ENCODE measurements at regions not wholly inside any gene's neighbourhood (a gene's known extent, or its start where the extent isn't known, plus 50 kb on each side); places are given as distances from the start of the nearest gene placed in this dataset.

DNA sequence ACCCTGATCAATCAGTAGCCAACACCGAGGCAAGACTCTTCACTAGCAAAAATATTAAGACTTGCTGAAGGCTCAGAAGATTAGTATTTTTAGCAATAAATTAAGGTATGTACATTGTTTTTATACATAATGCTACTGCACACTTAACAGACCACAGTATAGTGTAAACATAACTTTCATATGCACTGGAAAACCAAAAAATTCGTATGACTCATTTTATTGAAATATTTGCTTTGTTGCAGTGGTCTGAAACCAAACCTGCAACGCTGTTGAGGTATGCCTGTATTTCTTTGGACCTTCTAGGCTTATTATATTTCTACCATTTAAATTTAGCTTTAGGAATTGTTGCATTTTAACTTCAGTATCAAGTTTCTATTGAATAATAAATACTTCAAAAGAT is 65.8 kb upstream of the BCL9 start:
- H3K4me3 ChIP-seq (ENCODE audit: low read depth, low read length): no peak overlapping the region
- in situ Hi-C loops (cut with HindIII; ENCODE audit: low sequenced_read_pairs): no loop called here
- no peak for DNase-seq (ENCODE audit: low read depth)
- TF ChIP-seq, protein P1, sequence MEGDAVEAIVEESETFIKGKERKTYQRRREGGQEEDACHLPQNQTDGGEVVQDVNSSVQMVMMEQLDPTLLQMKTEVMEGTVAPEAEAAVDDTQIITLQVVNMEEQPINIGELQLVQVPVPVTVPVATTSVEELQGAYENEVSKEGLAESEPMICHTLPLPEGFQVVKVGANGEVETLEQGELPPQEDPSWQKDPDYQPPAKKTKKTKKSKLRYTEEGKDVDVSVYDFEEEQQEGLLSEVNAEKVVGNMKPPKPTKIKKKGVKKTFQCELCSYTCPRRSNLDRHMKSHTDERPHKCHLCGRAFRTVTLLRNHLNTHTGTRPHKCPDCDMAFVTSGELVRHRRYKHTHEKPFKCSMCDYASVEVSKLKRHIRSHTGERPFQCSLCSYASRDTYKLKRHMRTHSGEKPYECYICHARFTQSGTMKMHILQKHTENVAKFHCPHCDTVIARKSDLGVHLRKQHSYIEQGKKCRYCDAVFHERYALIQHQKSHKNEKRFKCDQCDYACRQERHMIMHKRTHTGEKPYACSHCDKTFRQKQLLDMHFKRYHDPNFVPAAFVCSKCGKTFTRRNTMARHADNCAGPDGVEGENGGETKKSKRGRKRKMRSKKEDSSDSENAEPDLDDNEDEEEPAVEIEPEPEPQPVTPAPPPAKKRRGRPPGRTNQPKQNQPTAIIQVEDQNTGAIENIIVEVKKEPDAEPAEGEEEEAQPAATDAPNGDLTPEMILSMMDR (IDR thresholded peaks at IDR 0.05; ENCODE audit: low read depth, low read length, missing control alignments): no peak

DNA sequence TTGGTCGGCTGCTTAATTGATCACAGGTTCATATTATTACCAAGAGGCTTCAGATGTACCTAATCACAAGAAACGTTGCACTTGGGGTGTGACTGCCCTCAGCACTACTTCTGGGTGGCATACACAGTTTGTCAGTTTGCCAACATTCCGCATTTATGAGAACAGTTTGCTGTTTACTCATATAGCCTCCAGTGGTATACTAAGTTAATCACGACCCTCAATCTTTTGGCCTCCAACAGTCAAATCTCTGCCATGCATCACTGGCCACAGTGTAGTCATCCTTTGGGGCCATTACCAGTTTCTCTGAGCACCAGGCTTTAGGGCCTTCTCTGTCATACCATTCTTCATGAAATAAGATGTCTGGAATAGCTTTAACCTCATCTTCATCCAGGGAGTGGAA is 62.8 kb upstream of the BCL9 start:
- H3K4me3 ChIP-seq (ENCODE audit: low read depth, low read length): no peak overlapping the region
- TF ChIP-seq, protein P1 (IDR thresholded peaks at IDR 0.05; ENCODE audit: low read depth, low read length, missing control alignments): no peak
- no peak for DNase-seq (ENCODE audit: low read depth)
- in situ Hi-C loops (cut with HindIII; ENCODE audit: low sequenced_read_pairs): no loop called here

- in situ Hi-C loops (cut with HindIII; ENCODE audit: low sequenced_read_pairs): no loop called here
- TF ChIP-seq, protein P1 (IDR thresholded peaks at IDR 0.05; ENCODE audit: low read depth, low read length, missing control alignments): no peak
- DNase-seq (ENCODE audit: low read depth): no peak
- no peak overlapping the region for H3K4me3 ChIP-seq (ENCODE audit: low read depth, low read length)
These were observed 61.3 kb upstream of the BCL9 start for GRCh38 chr1:147479864-147480564.

- no peak for DNase-seq (ENCODE audit: low read depth)
- TF ChIP-seq, protein P1 (IDR thresholded peaks at IDR 0.05; ENCODE audit: low read depth, low read length, missing control alignments): no peak
- in situ Hi-C loops (cut with HindIII; ENCODE audit: low sequenced_read_pairs): no loop called here
- H3K4me3 ChIP-seq (ENCODE audit: low read depth, low read length): no peak overlapping the region
These were observed 60.8 kb upstream of the BCL9 start for GRCh38 chr1:147480565-147480935.

DNA sequence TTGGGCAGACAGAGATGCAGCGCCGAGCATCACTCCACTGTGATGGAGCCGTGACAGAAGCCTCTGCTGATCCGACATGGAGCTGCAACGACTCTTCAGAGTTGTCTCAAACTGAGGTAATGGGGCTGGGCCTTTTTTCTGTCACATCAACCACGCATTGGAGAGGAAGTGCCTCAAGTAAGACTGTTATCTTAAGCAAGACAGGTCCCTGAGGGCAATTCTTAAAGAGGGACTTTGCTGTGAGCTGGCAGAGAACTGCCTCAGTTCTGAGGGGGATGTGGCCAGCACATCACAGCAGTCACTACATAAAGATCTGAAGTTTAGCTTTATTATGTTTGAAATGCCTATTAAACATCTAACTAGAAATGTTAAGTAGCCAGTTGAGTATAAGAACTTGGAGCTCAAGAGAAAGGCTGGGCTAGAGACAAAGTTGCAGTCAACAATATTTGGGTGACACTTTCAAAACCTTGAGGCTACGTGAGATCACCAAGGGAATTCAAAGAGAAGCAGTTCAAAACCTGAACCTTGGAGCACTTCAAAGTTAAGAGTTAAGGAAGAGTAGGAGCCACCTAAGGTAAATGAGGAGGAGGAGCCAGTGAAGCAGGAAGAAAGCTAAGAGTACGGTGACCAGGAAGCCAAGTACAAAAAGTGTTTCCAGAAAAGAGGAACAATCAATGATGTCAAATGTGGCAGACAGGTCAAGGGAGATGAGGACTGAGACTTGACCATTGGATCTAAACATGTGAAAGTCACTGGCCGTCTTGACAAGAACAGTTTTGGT is 54.2 kb upstream of the BCL9 start:
- no peak for DNase-seq (ENCODE audit: low read depth)
- in situ Hi-C loops (cut with HindIII; ENCODE audit: low sequenced_read_pairs): no loop called here

GRCh38 chr1:147491098-147491497 is 50.2 kb upstream of the BCL9 start:
- TF ChIP-seq, protein P1 (IDR thresholded peaks at IDR 0.05; ENCODE audit: low read depth, low read length, missing control alignments): no peak
- in situ Hi-C loops (cut with HindIII; ENCODE audit: low sequenced_read_pairs): no loop called here
- DNase-seq (ENCODE audit: low read depth): no peak

More for the DNA sequence above, 54.2 kb upstream of the BCL9 start:
- H3K4me3 ChIP-seq (ENCODE audit: low read depth, low read length): no peak overlapping the region
- TF ChIP-seq, protein P1 (IDR thresholded peaks at IDR 0.05; ENCODE audit: low read depth, low read length, missing control alignments): no peak

More at GRCh38 chr1:147491098-147491497, 50.2 kb upstream of the BCL9 start:
- no peak overlapping the region for H3K4me3 ChIP-seq (ENCODE audit: low read depth, low read length)
